ENCODE measurements at regions not wholly inside any gene's neighbourhood (a gene's known extent, or its start where the extent isn't known, plus 50 kb on each side); places are given as distances from the start of the nearest gene placed in this dataset.

- CTCF ChIA-PET, result no interaction called here
- intact Hi-C loops (cut with micrococcal nuclease; ENCODE audit: unreplicated experiment), result loop anchor here (10.0 kb wide), 1 partner anchor 326 kb away; no protein-coding TSS in a partner anchor
- H3K4me1 ChIP-seq (ENCODE audit: insufficient read depth, low read length, poor library complexity, severe bottlenecking), result no peaks in the 10 kb centered on the region
- no peak for TF ChIP-seq CTCF (conservative IDR thresholded peaks at IDR 0.05; ENCODE audit: low read depth, low read length)
- no peak for TF ChIP-seq EZH2 (IDR thresholded peaks at IDR 0.05; ENCODE audit: borderline replicate concordance, low read depth, low read length, poor library complexity, severe bottlenecking)
- H3K36me3 ChIP-seq (ENCODE audit: insufficient read depth, low read length, poor library complexity, severe bottlenecking), result no peaks in the 10 kb centered on the region
- no TSS peak for BruUV-seq (replicated peaks)
- H3K27ac ChIP-seq (ENCODE audit: low read depth, low read length, poor library complexity, severe bottlenecking), result no peak overlapping the region
- no peaks in the 10 kb centered on the region for H3K9me3 ChIP-seq (ENCODE audit: low read depth, low read length, poor library complexity, severe bottlenecking)
- DNase-seq (ENCODE audit: low spot score), result no peak
- no peak overlapping the region for H3K4me3 ChIP-seq (ENCODE audit: low read depth, low read length, poor library complexity, severe bottlenecking)
- no peaks in the 10 kb centered on the region for H3K27me3 ChIP-seq (replicated peaks; ENCODE audit: insufficient read depth, low read depth, low read length, poor library complexity)
- POLR2A ChIA-PET (ENCODE audit: low non-redundant PET), result interaction anchor here (0.7 kb wide), 1 partner anchor 22 kb away, joined by 3 read pairs; no protein-coding TSS in a partner anchor
These were observed 143.0 kb upstream of the TSHZ2 start for GRCh38 chr20:52829111-52829510.

GRCh38 chr20:52828199-52828598 lies 144.0 kb upstream of the TSHZ2 start:
- intact Hi-C loops (cut with micrococcal nuclease; ENCODE audit: unreplicated experiment), result loop anchor here (10.0 kb wide), 1 partner anchor 327 kb away; no protein-coding TSS in a partner anchor
- Histone ChIP-seq H3K27ac (ENCODE audit: low read depth, low read length, poor library complexity, severe bottlenecking) (no peak overlapping the region), H3K36me3 (ENCODE audit: insufficient read depth, low read length, poor library complexity, severe bottlenecking) (no peaks in the 10 kb centered on the region), H3K27me3 (replicated peaks; ENCODE audit: insufficient read depth, low read depth, low read length, poor library complexity) (no peaks in the 10 kb centered on the region), H3K4me1 (ENCODE audit: insufficient read depth, low read length, poor library complexity, severe bottlenecking) (no peaks in the 10 kb centered on the region), H3K4me3 (ENCODE audit: low read depth, low read length, poor library complexity, severe bottlenecking) (no peak overlapping the region), H3K9me3 (ENCODE audit: low read depth, low read length, poor library complexity, severe bottlenecking) (no peaks in the 10 kb centered on the region)
- BruUV-seq (replicated peaks), result no TSS peak
- no peak for DNase-seq (ENCODE audit: low spot score)
- CTCF ChIA-PET, result no interaction called here
- TF ChIP-seq CTCF (conservative IDR thresholded peaks at IDR 0.05; ENCODE audit: low read depth, low read length) (no peak), EZH2 (IDR thresholded peaks at IDR 0.05; ENCODE audit: borderline replicate concordance, low read depth, low read length, poor library complexity, severe bottlenecking) (no peak)
- POLR2A ChIA-PET (ENCODE audit: low non-redundant PET), result interaction anchor here (0.5 kb wide), 1 partner anchor 669 kb away, joined by 3 read pairs; no protein-coding TSS in a partner anchor

- Histone ChIP-seq H3K36me3 (ENCODE audit: insufficient read depth, low read length, poor library complexity, severe bottlenecking) (no peaks in the 10 kb centered on the region), H3K27ac (ENCODE audit: low read depth, low read length, poor library complexity, severe bottlenecking) (no peak overlapping the region), H3K4me3 (ENCODE audit: low read depth, low read length, poor library complexity, severe bottlenecking) (no peak overlapping the region), H3K4me1 (ENCODE audit: insufficient read depth, low read length, poor library complexity, severe bottlenecking) (no peaks in the 10 kb centered on the region), H3K27me3 (replicated peaks; ENCODE audit: insufficient read depth, low read depth, low read length, poor library complexity) (no peaks in the 10 kb centered on the region), H3K9me3 (ENCODE audit: low read depth, low read length, poor library complexity, severe bottlenecking) (no peaks in the 10 kb centered on the region)
- BruUV-seq (replicated peaks), result no TSS peak
- TF ChIP-seq CTCF (conservative IDR thresholded peaks at IDR 0.05; ENCODE audit: low read depth, low read length) (no peak), EZH2 (IDR thresholded peaks at IDR 0.05; ENCODE audit: borderline replicate concordance, low read depth, low read length, poor library complexity, severe bottlenecking) (no peak)
- CTCF ChIA-PET, result no interaction called here
- intact Hi-C loops (cut with micrococcal nuclease; ENCODE audit: unreplicated experiment), result loop anchor here (10.0 kb wide), 1 partner anchor 328 kb away; no protein-coding TSS in a partner anchor
- DNase-seq (ENCODE audit: low spot score), result no peak
- POLR2A ChIA-PET (ENCODE audit: low non-redundant PET), result no interaction called here
These were observed 145.4 kb upstream of the TSHZ2 start for GRCh38 chr20:52826722-52827121.
